ENCODE measurements at regions not wholly inside any gene's neighbourhood (a gene's known extent, or its start where the extent isn't known, plus 50 kb on each side); places are given as distances from the start of the nearest gene placed in this dataset.

GRCh38 chr9:95755421-95755730 lies 120.1 kb upstream of the ERCC6L2 start:
- TF ChIP-seq NR1H2 (CRISPR knock-in tag; IDR thresholded peaks at IDR 0.05) (no peak), E2F5 (CRISPR knock-in tag; IDR thresholded peaks at IDR 0.05) (no peak), ZNF138 (CRISPR knock-in tag; conservative IDR thresholded peaks at IDR 0.05) (no peak), HMGA2 (CRISPR knock-in tag; IDR thresholded peaks at IDR 0.05) (no peak), PREB (CRISPR knock-in tag; IDR thresholded peaks at IDR 0.05; ENCODE audit: borderline replicate concordance) (no peak)
- Mint-ChIP-seq H3K4me3 (no peak overlapping the region), H3K9me3 (no peaks in the 10 kb centered on the region), H3K36me3 (no peaks in the 10 kb centered on the region), H3K27ac (0 out of 2 replicates have a peak overlapping the region, but pooled peaks have one; percentile 31), H3K4me1 (peaks cover 56% of the 10 kb centered on the region), H3K27me3 (ENCODE audit: low read depth) (peaks cover 45% of the 10 kb centered on the region)
- ATAC-seq (no peak), DNase-seq (ENCODE audit: low spot score) (no peak)
- POLR2A ChIA-PET: no interaction called here
- CTCF ChIA-PET: interaction anchor here (1.3 to 4.4 kb wide), 4 partner anchors 15 to 464 kb away, joined by 4 to 24 read pairs (median 6); no protein-coding TSS in a partner anchor

GRCh38 chr9:95754533-95755420 lies 120.7 kb upstream of the ERCC6L2 start:
- Mint-ChIP-seq H3K27me3 (ENCODE audit: low read depth) (peaks cover 45% of the 10 kb centered on the region), H3K9me3 (no peaks in the 10 kb centered on the region), H3K27ac (0 out of 2 replicates have a peak overlapping the region, but pooled peaks have one; percentile 31), H3K4me3 (peak overlapping the region; percentile 5; the same call in 1 of the 2 replicates), H3K36me3 (no peaks in the 10 kb centered on the region), H3K4me1 (peaks cover 56% of the 10 kb centered on the region)
- ATAC-seq: peak; percentile 86
- POLR2A ChIA-PET: interaction anchor here (0.6 to 1.2 kb wide), 2 partner anchors 12 to 650 kb away, joined by 4 read pairs; no protein-coding TSS in a partner anchor
- DNase-seq (ENCODE audit: low spot score): peak; percentile 77
- TF ChIP-seq NR1H2 (CRISPR knock-in tag; IDR thresholded peaks at IDR 0.05): no peak
- TF ChIP-seq E2F4 (CRISPR knock-in tag; IDR thresholded peaks at IDR 0.05; ENCODE audit: borderline replicate concordance, low read depth): no peak
- no peak for TF ChIP-seq FOXJ3 (CRISPR knock-in tag; IDR thresholded peaks at IDR 0.05; ENCODE audit: borderline replicate concordance)
- TF ChIP-seq ETV6 (CRISPR knock-in tag; IDR thresholded peaks at IDR 0.05): 0 out of 2 replicates have a peak, but pooled peaks have one; percentile 43
- TF ChIP-seq NR2C2 (CRISPR knock-in tag; IDR thresholded peaks at IDR 0.05): no peak
- no peak for TF ChIP-seq ATF2 (CRISPR knock-in tag; IDR thresholded peaks at IDR 0.05; ENCODE audit: borderline replicate concordance, low read depth)
- TF ChIP-seq TEAD1 (CRISPR knock-in tag; IDR thresholded peaks at IDR 0.05): peak; percentile 75; the same call in 1 of the 2 replicates
- TF ChIP-seq PRRX2 (CRISPR knock-in tag; IDR thresholded peaks at IDR 0.05): no peak
- TF ChIP-seq TEAD4 (CRISPR knock-in tag; IDR thresholded peaks at IDR 0.05): 0 out of 2 replicates have a peak, but pooled peaks have one; percentile 39
- no peak for TF ChIP-seq USF1 (CRISPR knock-in tag; IDR thresholded peaks at IDR 0.05)
- TF ChIP-seq MAX (CRISPR knock-in tag; IDR thresholded peaks at IDR 0.05): no peak
- CTCF ChIA-PET: interaction anchor here (0.5 to 4.4 kb wide), 4 partner anchors 18 to 465 kb away, joined by 3 to 24 read pairs (median 6); no protein-coding TSS in a partner anchor

Data from WTC11 (cell line).